K562 (cell line): ENCODE measurements at regions not wholly inside any gene's neighbourhood (a gene's known extent, or its start where the extent isn't known, plus 50 kb on each side); places are given as distances from the start of the nearest gene placed in this dataset.

Source experiments
- ATAC-seq: fragments of 200-7000 bp; cut with Tn5 transposase; 3 replicates; pipeline ENCODE4 v1.9.1; 2020; ENCODE audit warnings: moderate library complexity
- BruUV-seq: library from RNA; stranded (reverse); fragments of 400-500 nt; replicated peaks from 2 replicates; lab custom pipeline; 2021; lab: Mats Ljungman, UMichigan
- CTCF ChIA-PET: fragments of 300-600 bp; formaldehyde crosslinking; extraction: SDS; loops from one replicate; lab custom pipeline; 2021; ENCODE audit warnings: low intra/inter-chr PET ratio; lab: Yijun Ruan, JAX
- POLR2A ChIA-PET: fragments of 300-600, 350-650 bp; sonication (Branson Sonifier 250); formaldehyde crosslinking; extraction: SDS; loops from one replicate; lab custom pipeline; 2021; ENCODE audit warnings: antibody characterized with exemption, inconsistent platforms; lab: Yijun Ruan, JAX
- DNase-seq, 4 experiments: peaks; one replicate each; pipeline versions ENCODE4 v3.0.0 to v3.0.0-alpha.2; 2011 to 2018; ENCODE audit warnings: low spot score in 3 of 4, mixed read lengths in 3 of 4; ENCODE audit errors: extremely low read depth in 1 of 4
- FAIRE-seq: peaks from 2 replicates; lab custom pipeline; 2011; peaks lifted over from hg19 to GRCh38; lab: Jason Lieb, UNC
- H2AFZ ChIP-seq: 2 replicates; pipeline ENCODE4 v1.6.0; 2011; ENCODE audit warnings: low read depth, low read length, control low read depth, inconsistent platforms
- H3K27ac ChIP-seq: fragments of 200-600 bp; 3 replicates; pipeline ENCODE4 v1.8.0; 2011; ENCODE audit warnings: low read depth, mild to moderate bottlenecking, control low read depth, inconsistent platforms, low read length, moderate library complexity, mixed read lengths; ENCODE audit errors: extremely low read depth
- H3K27me3 ChIP-seq, 2 experiments: fragments of 300-600 bp in 1 of 2; 2 replicates in 1 of 2; 3 replicates in 1 of 2; pipeline versions ENCODE4 v1.6.0 to v1.8.0; 2011; ENCODE audit warnings: inconsistent platforms in 2 of 2, low read length in 2 of 2, mild to moderate bottlenecking in 1 of 2, mixed read lengths in 1 of 2, moderate library complexity in 1 of 2; ENCODE audit not compliant: control insufficient read depth in 2 of 2, insufficient read depth in 2 of 2
- H3K36me3 ChIP-seq: fragments of 300-600 bp; 3 replicates; pipeline ENCODE4 v1.8.0; 2011; ENCODE audit warnings: mild to moderate bottlenecking, low read length, inconsistent platforms; ENCODE audit not compliant: control insufficient read depth, insufficient read depth
- H3K4me1 ChIP-seq, 2 experiments: fragments of 200-600 bp in 1 of 2; replicated peaks in 1 of 2; 2 replicates in 1 of 2; 3 replicates in 1 of 2; pipeline versions ENCODE4 v1.5.1 to v1.8.0; 2011; ENCODE audit warnings: inconsistent platforms in 2 of 2, low read length in 2 of 2, mild to moderate bottlenecking in 1 of 2, mixed read lengths in 1 of 2, moderate library complexity in 1 of 2; ENCODE audit not compliant: control insufficient read depth in 2 of 2, insufficient read depth in 2 of 2
- H3K4me2 ChIP-seq: 2 replicates; pipeline ENCODE4 v1.6.1; 2011; ENCODE audit warnings: low read length, control low read depth, inconsistent platforms, mixed read lengths; ENCODE audit not compliant: insufficient read depth
- H3K4me3 ChIP-seq: fragments of 200-600 bp; sonication (generic), shearing (Covaris generic); 2 replicates; pipeline ENCODE4 v1.5.1; 2016; ENCODE audit warnings: control low read depth, inconsistent platforms
- H3K79me2 ChIP-seq: fragments of 200-600 bp; 3 replicates; pipeline ENCODE4 v1.8.0; 2011; ENCODE audit warnings: low read length, inconsistent platforms; ENCODE audit not compliant: control insufficient read depth, insufficient read depth
- H3K9ac ChIP-seq, 2 experiments: 2 replicates each; pipeline versions ENCODE4 v1.6.0 to v1.6.1; 2011; ENCODE audit warnings: low read depth in 2 of 2, low read length in 2 of 2, control low read depth in 1 of 2, inconsistent platforms in 1 of 2, mild to moderate bottlenecking in 1 of 2, mixed read lengths in 1 of 2; ENCODE audit not compliant: insufficient read depth in 1 of 2
- H3K9me1 ChIP-seq: one replicate; pipeline ENCODE4 v1.6.0; 2011; ENCODE audit warnings: inconsistent platforms, mild to moderate bottlenecking, low read length, moderate library complexity; ENCODE audit not compliant: control insufficient read depth, insufficient read depth
- H3K9me3 ChIP-seq: replicated peaks from 2 replicates; pipeline ENCODE4 v1.5.1; 2011; ENCODE audit warnings: low read depth, low read length, inconsistent platforms; ENCODE audit not compliant: control insufficient read depth, insufficient read depth
- H4K20me1 ChIP-seq: replicated peaks from 2 replicates; pipeline ENCODE4 v1.6.1; 2011; ENCODE audit warnings: low read length, inconsistent platforms, mixed read lengths; ENCODE audit not compliant: control insufficient read depth, insufficient read depth
- ERF ChIP-seq: fragments of 450-650 bp; formaldehyde crosslinking; IDR thresholded peaks from 2 replicates; pipeline ENCODE4 v1.4.0; 2020; ENCODE audit warnings: mild to moderate bottlenecking, mixed read lengths
- HEY1 ChIP-seq: fragments of 250-450 bp; sonication (Bioruptor Pico); IDR thresholded peaks from 2 replicates; pipeline ENCODE4 v1.5.0; 2020; ENCODE audit warnings: mild to moderate bottlenecking, moderate library complexity, borderline replicate concordance
- HSF4 ChIP-seq: fragments of 250-450 bp; sonication (Bioruptor Pico); IDR thresholded peaks from 2 replicates; pipeline ENCODE4 v2.1.2; 2022; ENCODE audit warnings: mild to moderate bottlenecking, moderate library complexity, borderline replicate concordance
- MAZ ChIP-seq, 2 experiments: fragments of 450-650 bp in 1 of 2; sonication (generic) in 1 of 2; formaldehyde crosslinking; IDR thresholded peaks in 1 of 2; conservative IDR thresholded peaks in 1 of 2; 2 replicates each; pipeline versions ENCODE4 v1.4.0 to v1.5.0; 2020; ENCODE audit warnings: mild to moderate bottlenecking in 1 of 2, missing genetic modification reagents in 1 of 2
- NCOA6 ChIP-seq: fragments of 450-650 bp; IDR thresholded peaks from 2 replicates; pipeline ENCODE4 v1.6.1; 2017; ENCODE audit warnings: mild to moderate bottlenecking
- RBM14 ChIP-seq: fragments of 200-400 bp; formaldehyde crosslinking; IDR thresholded peaks from 2 replicates; pipeline ENCODE4 v1.6.1; 2018; ENCODE audit warnings: low read depth, mild to moderate bottlenecking, low read length, moderate library complexity, borderline replicate concordance; ENCODE audit not compliant: insufficient read depth
- TCFL5 ChIP-seq: fragments of 250-450 bp; sonication (Bioruptor Pico); conservative IDR thresholded peaks from 2 replicates; pipeline ENCODE4 v1.6.1; 2021; ENCODE audit warnings: mild to moderate bottlenecking, moderate library complexity, matching md5 sums
- TFAM ChIP-seq: fragments of 250-450 bp; sonication (Bioruptor Pico); conservative IDR thresholded peaks from 2 replicates; pipeline ENCODE4 v1.5.0; 2021; ENCODE audit warnings: mild to moderate bottlenecking, moderate library complexity
- ZNF316 ChIP-seq: fragments of 450-650 bp; IDR thresholded peaks from 2 replicates; pipeline ENCODE4 v1.6.1; 2016
- ZNF431 ChIP-seq: sonication (generic); formaldehyde crosslinking; IDR thresholded peaks from 2 replicates; pipeline ENCODE4 v1.8.0; 2022; ENCODE audit warnings: mild to moderate bottlenecking, missing genetic modification reagents
- ZNF507 ChIP-seq: conservative IDR thresholded peaks from 2 replicates; pipeline ENCODE4 v1.6.1; 2017; ENCODE audit warnings: missing genetic modification characterization, missing compliant biosample characterization
- WGBS: fragments of 100-300 bp; shearing (Covaris generic); methylation state at CpG from one replicate; pipeline ENCODE4 v1.1.6; 2016; ENCODE audit warnings: low coverage, mixed read lengths; ENCODE audit not compliant: insufficient coverage; ENCODE audit errors: missing lambda C conversion rate; 5-methylcytosine and 5-hydroxymethylcytosine counted together
- in situ Hi-C: fragments of 300-500 bp; cut with MboI; formaldehyde crosslinking; loops from 4 replicates; pipeline ENCODE4 v1.15.0; 2018; ENCODE audit warnings: inconsistent platforms, mixed read lengths
- intact Hi-C: fragments of 100-400 bp; cut with micrococcal nuclease; formaldehyde crosslinking; loops from 2 replicates; pipeline ENCODE4 v1.14.2; 2022
- TF ChIP-seq, protein P1 (sequence below): sonication (generic); formaldehyde crosslinking; IDR thresholded peaks from 2 replicates; pipeline ENCODE4 v1.8.0; 2022; ENCODE audit warnings: missing genetic modification reagents, mild to moderate bottlenecking, moderate library complexity, borderline replicate concordance
- TF ChIP-seq, protein P2 (sequence below): sonication (generic); formaldehyde crosslinking; IDR thresholded peaks from 2 replicates; pipeline ENCODE4 v1.8.1; 2022; ENCODE audit warnings: missing genetic modification reagents

DNA sequence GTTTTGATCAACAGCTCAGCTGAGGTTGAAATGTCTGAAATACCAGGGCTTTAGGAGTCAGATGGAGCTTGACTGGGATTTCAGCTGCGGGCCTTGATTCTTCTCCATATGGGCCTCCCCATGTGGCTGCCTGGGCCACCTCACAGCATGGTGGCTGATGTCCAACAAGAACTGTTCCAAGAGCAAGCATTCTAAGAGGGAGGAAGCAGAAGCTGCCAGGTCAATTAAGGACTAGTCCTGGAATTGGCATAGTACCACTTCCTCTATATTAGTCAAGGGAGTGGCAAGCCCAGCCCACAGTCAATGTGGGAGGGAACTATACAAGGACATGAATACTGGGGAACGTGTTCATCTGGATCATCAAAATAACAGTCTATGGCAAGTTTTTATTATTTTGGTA lies 181.7 kb upstream of the ANKRD28 start:
- in situ Hi-C loops: no loop called here
- no peak overlapping the region for H3K4me2 ChIP-seq
- no peak overlapping the region for H3K9ac ChIP-seq
- H4K20me1 ChIP-seq: no peaks in the 10 kb centered on the region
- H3K9me1 ChIP-seq: no peaks in the 10 kb centered on the region
- H3K79me2 ChIP-seq: no peaks in the 10 kb centered on the region
- DNase-seq: no peak
- no peak for ATAC-seq
- POLR2A ChIA-PET: interaction anchor here (0.8 kb wide), 1 partner anchor 310 kb away, joined by 7 read pairs; no protein-coding TSS in a partner anchor
- TF ChIP-seq ZNF507 (tag) (no peak), MAZ (CRISPR knock-in tag; conservative IDR thresholded peaks at IDR 0.05 in 1 of 2, IDR thresholded peaks at IDR 0.05 in 1 of 2) (no peak), ZNF431 (CRISPR knock-in tag) (no peak), ERF (CRISPR knock-in tag) (no peak), TCFL5 (CRISPR knock-in tag) (no peak), HEY1 (CRISPR knock-in tag) (no peak)
- H3K27ac ChIP-seq: no peak overlapping the region
- WGBS: 0% methylated on average over 2 of the region's 2 CpGs
- H2AFZ ChIP-seq: no peak overlapping the region
- no peaks in the 10 kb centered on the region for H3K4me1 ChIP-seq
- H3K27me3 ChIP-seq: peaks cover 0 to 8% of the 10 kb centered on the region in 2 experiments; a peak in 1 of 5 replicates
- no TSS peak for BruUV-seq
- no peaks in the 10 kb centered on the region for H3K9me3 ChIP-seq
- H3K4me3 ChIP-seq: no peak overlapping the region
- no peak for FAIRE-seq
- CTCF ChIA-PET: no interaction called here
- H3K36me3 ChIP-seq: no peaks in the 10 kb centered on the region
- intact Hi-C loops: loop anchor here (10.0 kb wide), 1 partner anchor 345 kb away; no protein-coding TSS in a partner anchor

DNA sequence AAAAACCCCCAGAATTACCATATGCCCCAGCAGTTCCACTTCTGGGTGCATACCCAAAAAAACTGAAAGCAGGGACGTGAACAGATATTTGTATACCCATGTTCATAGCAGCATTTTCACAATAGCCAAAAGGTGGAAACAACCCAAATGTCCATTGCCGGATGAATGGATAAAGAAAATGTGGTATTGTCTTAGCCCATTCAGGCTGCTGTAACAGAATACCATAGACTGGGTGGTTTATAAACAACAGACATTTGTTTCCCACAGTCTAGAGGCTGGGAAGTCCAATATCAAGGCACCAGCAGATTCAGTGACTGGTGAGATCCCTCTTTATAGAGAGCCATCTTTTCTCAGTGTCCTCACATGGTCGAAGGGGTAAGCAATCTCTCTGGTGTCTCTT lies 182.1 kb upstream of the ANKRD28 start:
- in situ Hi-C loops (no loop called here), intact Hi-C loops (loop anchor here (10.0 kb wide), 1 partner anchor 345 kb away; no protein-coding TSS in a partner anchor)
- BruUV-seq: no TSS peak
- no peak for FAIRE-seq
- no peaks in the 10 kb centered on the region for H3K4me1 ChIP-seq
- peaks cover 0 to 4% of the 10 kb centered on the region in 2 experiments; a peak in 1 of 5 replicates for H3K27me3 ChIP-seq
- ChIA-PET CTCF (no interaction called here), POLR2A (no interaction called here)
- no peak for DNase-seq
- no peak overlapping the region for H3K4me2 ChIP-seq
- no peaks in the 10 kb centered on the region for H3K9me3 ChIP-seq
- H3K79me2 ChIP-seq: no peaks in the 10 kb centered on the region
- WGBS: 2% methylated on average over 3 of the region's 3 CpGs
- no peak overlapping the region for H3K4me3 ChIP-seq
- H3K27ac ChIP-seq: no peak overlapping the region
- no peaks in the 10 kb centered on the region for H3K9me1 ChIP-seq
- TF ChIP-seq, protein P1, sequence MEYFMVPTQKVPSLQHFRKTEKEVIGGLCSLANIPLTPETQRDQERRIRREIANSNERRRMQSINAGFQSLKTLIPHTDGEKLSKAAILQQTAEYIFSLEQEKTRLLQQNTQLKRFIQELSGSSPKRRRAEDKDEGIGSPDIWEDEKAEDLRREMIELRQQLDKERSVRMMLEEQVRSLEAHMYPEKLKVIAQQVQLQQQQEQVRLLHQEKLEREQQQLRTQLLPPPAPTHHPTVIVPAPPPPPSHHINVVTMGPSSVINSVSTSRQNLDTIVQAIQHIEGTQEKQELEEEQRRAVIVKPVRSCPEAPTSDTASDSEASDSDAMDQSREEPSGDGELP (CRISPR knock-in tag): no peak
- no peak for TF ChIP-seq NCOA6
- TF ChIP-seq, protein P2, sequence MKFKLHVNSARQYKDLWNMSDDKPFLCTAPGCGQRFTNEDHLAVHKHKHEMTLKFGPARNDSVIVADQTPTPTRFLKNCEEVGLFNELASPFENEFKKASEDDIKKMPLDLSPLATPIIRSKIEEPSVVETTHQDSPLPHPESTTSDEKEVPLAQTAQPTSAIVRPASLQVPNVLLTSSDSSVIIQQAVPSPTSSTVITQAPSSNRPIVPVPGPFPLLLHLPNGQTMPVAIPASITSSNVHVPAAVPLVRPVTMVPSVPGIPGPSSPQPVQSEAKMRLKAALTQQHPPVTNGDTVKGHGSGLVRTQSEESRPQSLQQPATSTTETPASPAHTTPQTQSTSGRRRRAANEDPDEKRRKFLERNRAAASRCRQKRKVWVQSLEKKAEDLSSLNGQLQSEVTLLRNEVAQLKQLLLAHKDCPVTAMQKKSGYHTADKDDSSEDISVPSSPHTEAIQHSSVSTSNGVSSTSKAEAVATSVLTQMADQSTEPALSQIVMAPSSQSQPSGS (CRISPR knock-in tag): no peak
- no peak for TF ChIP-seq RBM14
- TF ChIP-seq TFAM (CRISPR knock-in tag): no peak
- TF ChIP-seq HSF4: no peak
- TF ChIP-seq ZNF316: no peak
- no peaks in the 10 kb centered on the region for H3K36me3 ChIP-seq
- no peak for ATAC-seq
- H3K9ac ChIP-seq: no peak overlapping the region
- no peak overlapping the region for H2AFZ ChIP-seq
- no peaks in the 10 kb centered on the region for H4K20me1 ChIP-seq
